CD14-positive monocyte (primary cell): ENCODE measurements at regions not wholly inside any gene's neighbourhood (a gene's known extent, or its start where the extent isn't known, plus 50 kb on each side); places are given as distances from the start of the nearest gene placed in this dataset.

Source experiments
- DNase-seq, 3 donors: peaks; one replicate each; pipeline ENCODE4 v3.0.0-alpha.2; 2011 to 2022
- H2AFZ ChIP-seq: 2 replicates; pipeline ENCODE4 v1.6.0; 2012; ENCODE audit warnings: mild to moderate bottlenecking, low read depth, low read length, inconsistent platforms; ENCODE audit not compliant: insufficient read depth, poor library complexity, severe bottlenecking
- H3K27ac ChIP-seq, 2 donors: 1 replicate in 1 of 2; 2 replicates in 1 of 2; pipeline ENCODE4 v1.5.1; 2012 to 2013; ENCODE audit warnings: low read length in 2 of 2, control low read depth in 1 of 2, inconsistent platforms in 1 of 2, low read depth in 1 of 2, mild to moderate bottlenecking in 1 of 2
- H3K27me3 ChIP-seq, 2 donors: one replicate each; pipeline versions ENCODE4 v1.6.0 to v1.6.1; 2011 to 2013; ENCODE audit warnings: low read length in 2 of 2; ENCODE audit not compliant: control insufficient read depth in 2 of 2, insufficient read depth in 2 of 2
- H3K36me3 ChIP-seq, 2 donors: replicated peaks in 1 of 2; 1 replicate in 1 of 2; 2 replicates in 1 of 2; pipeline versions ENCODE4 v1.5.1 to v1.6.1; 2012 to 2013; ENCODE audit warnings: low read length in 2 of 2, control low read depth in 1 of 2, inconsistent platforms in 1 of 2, mild to moderate bottlenecking in 1 of 2; ENCODE audit not compliant: insufficient read depth in 2 of 2, control insufficient read depth in 1 of 2
- H3K4me1 ChIP-seq, 2 donors: 1 replicate in 1 of 2; 2 replicates in 1 of 2; pipeline versions ENCODE4 v1.5.1 to v1.6.1; 2012 to 2013; ENCODE audit warnings: low read length in 2 of 2, control low read depth in 1 of 2, inconsistent platforms in 1 of 2, mild to moderate bottlenecking in 1 of 2, moderate library complexity in 1 of 2; ENCODE audit not compliant: insufficient read depth in 2 of 2, control insufficient read depth in 1 of 2
- H3K4me2 ChIP-seq: replicated peaks from 2 replicates; pipeline ENCODE3; 2012; ENCODE audit warnings: low read length, moderate library complexity, mild to moderate bottlenecking; ENCODE audit not compliant: poor library complexity, severe bottlenecking; ENCODE audit errors: extremely low read depth
- H3K4me3 ChIP-seq, 3 experiments: fragments of 200-600 bp in 1 of 3; sonication (generic) in 1 of 3; replicated peaks in 1 of 3; 1 replicate in 2 of 3; 2 replicates in 1 of 3; pipeline ENCODE4 v1.5.1; 2011 to 2013; ENCODE audit warnings: low read length in 3 of 3, mild to moderate bottlenecking in 3 of 3, control low read depth in 2 of 3, low read depth in 2 of 3, inconsistent platforms in 1 of 3, moderate library complexity in 1 of 3
- H3K79me2 ChIP-seq: 2 replicates; pipeline ENCODE4 v1.6.0; 2012; ENCODE audit warnings: mild to moderate bottlenecking, control low read depth, inconsistent platforms, low read length, moderate library complexity; ENCODE audit not compliant: insufficient read depth
- H3K9ac ChIP-seq: 2 replicates; pipeline ENCODE4 v1.6.0; 2017; ENCODE audit warnings: low read length, mild to moderate bottlenecking; ENCODE audit not compliant: insufficient read depth, poor library complexity, severe bottlenecking
- H3K9me3 ChIP-seq, 2 donors: replicated peaks in 1 of 2; 1 replicate in 1 of 2; 2 replicates in 1 of 2; pipeline versions ENCODE4 v1.5.1 to v1.6.1; 2012 to 2013; ENCODE audit warnings: low read length in 2 of 2, control low read depth in 1 of 2; ENCODE audit not compliant: control insufficient read depth in 1 of 2, insufficient read depth in 1 of 2
- H4K20me1 ChIP-seq: 2 replicates; pipeline ENCODE4 v1.6.0; 2012; ENCODE audit warnings: mild to moderate bottlenecking, low read length, control low read depth, moderate library complexity; ENCODE audit not compliant: insufficient read depth
- H3K27ac Mint-ChIP-seq, 7 donors: one replicate each; pipeline ENCODE4 v1.8.0; 2020; ENCODE audit warnings: mild to moderate bottlenecking in 7 of 7, mixed read lengths in 7 of 7, moderate library complexity in 6 of 7, inconsistent platforms in 2 of 7
- H3K27me3 Mint-ChIP-seq, 3 donors: one replicate each; pipeline ENCODE4 v1.8.0; 2021 to 2022; ENCODE audit warnings: low read depth in 3 of 3, mild to moderate bottlenecking in 3 of 3, mixed read lengths in 3 of 3, moderate library complexity in 3 of 3, inconsistent platforms in 1 of 3
- H3K36me3 Mint-ChIP-seq, 2 donors: one replicate each; pipeline ENCODE4 v1.8.0; 2020; ENCODE audit warnings: mixed read lengths in 2 of 2, inconsistent platforms in 1 of 2, mild to moderate bottlenecking in 1 of 2
- H3K4me1 Mint-ChIP-seq: one replicate; pipeline ENCODE4 v1.8.0; 2020; ENCODE audit warnings: mild to moderate bottlenecking, mixed read lengths
- H3K4me3 Mint-ChIP-seq, 2 donors: one replicate each; pipeline ENCODE4 v1.8.0; 2020; ENCODE audit warnings: mild to moderate bottlenecking in 2 of 2, mixed read lengths in 2 of 2, moderate library complexity in 1 of 2
- H3K9me3 Mint-ChIP-seq, 7 donors: one replicate each; pipeline ENCODE4 v1.8.0; 2020 to 2022; ENCODE audit warnings: mixed read lengths in 7 of 7, mild to moderate bottlenecking in 6 of 7, moderate library complexity in 6 of 7, inconsistent platforms in 2 of 7
- CTCF ChIP-seq: fragments of 200-600 bp; IDR thresholded peaks from one replicate; pipeline ENCODE4 v1.8.0; 2022; ENCODE audit warnings: antibody characterized with exemption, mild to moderate bottlenecking
- WGBS: methylation state at CpG from one replicate; pipeline ENCODE4 v1.1.5; 2013; ENCODE audit warnings: missing lambda C conversion rate; ENCODE audit not compliant: insufficient coverage; 5-methylcytosine and 5-hydroxymethylcytosine counted together
- intact Hi-C, 2 donors: fragments of 100-400 bp; cut with micrococcal nuclease; formaldehyde crosslinking; loops; one replicate each; pipeline versions ENCODE4 v1.15.0 to v1.15.1; 2023

- no peak for DNase-seq
Observed at GRCh38 chr2:151078889-151079288, 182.8 kb downstream of the RBM43 start.

GRCh38 chr2:151071906-151072305, 189.8 kb downstream of the RBM43 start:
- H3K9me3 Mint-ChIP-seq = peaks cover 0 to 8% (median 4%) of the 10 kb centered on the region in 7 donors

More at GRCh38 chr2:151078889-151079288, 182.8 kb downstream of the RBM43 start:
- no peaks in the 10 kb centered on the region for H3K4me1 Mint-ChIP-seq
- Histone ChIP-seq H3K4me1 (no peaks in the 10 kb centered on the region), H4K20me1 (no peaks in the 10 kb centered on the region), H3K9ac (no peak overlapping the region), H3K36me3 (no peaks in the 10 kb centered on the region), H2AFZ (no peak overlapping the region), H3K9me3 (no peaks in the 10 kb centered on the region), H3K27ac (no peak overlapping the region), H3K79me2 (no peaks in the 10 kb centered on the region), H3K27me3 (no peaks in the 10 kb centered on the region), H3K4me3 (no peak overlapping the region), H3K4me2 (no peak overlapping the region)
- H3K27me3 Mint-ChIP-seq = peaks cover 4 to 9% (median 4%) of the 10 kb centered on the region in 3 donors
- H3K4me3 Mint-ChIP-seq = no peak overlapping the region
- intact Hi-C loops = no loop called here
- H3K27ac Mint-ChIP-seq = no peak overlapping the region
- no peak for TF ChIP-seq CTCF
- H3K36me3 Mint-ChIP-seq = no peaks in the 10 kb centered on the region
- peaks cover 0 to 14% (median 7%) of the 10 kb centered on the region in 7 donors for H3K9me3 Mint-ChIP-seq

More at GRCh38 chr2:151071906-151072305, 189.8 kb downstream of the RBM43 start:
- Histone ChIP-seq H3K27ac (no peak overlapping the region), H4K20me1 (no peaks in the 10 kb centered on the region), H3K4me2 (no peak overlapping the region), H3K9ac (no peak overlapping the region), H3K27me3 (no peaks in the 10 kb centered on the region), H3K79me2 (no peaks in the 10 kb centered on the region), H3K4me1 (no peaks in the 10 kb centered on the region), H2AFZ (no peak overlapping the region), H3K4me3 (no peak overlapping the region), H3K9me3 (no peaks in the 10 kb centered on the region), H3K36me3 (no peaks in the 10 kb centered on the region)
- no peak overlapping the region for H3K27ac Mint-ChIP-seq
- TF ChIP-seq CTCF = no peak
- H3K27me3 Mint-ChIP-seq = peaks cover 0 to 10% (median 4%) of the 10 kb centered on the region in 3 donors
- no peaks in the 10 kb centered on the region for H3K36me3 Mint-ChIP-seq
- no CpG with 5 or more reads among the region's 1 CpG for WGBS
- H3K4me3 Mint-ChIP-seq = no peak overlapping the region
- H3K4me1 Mint-ChIP-seq = no peaks in the 10 kb centered on the region
- intact Hi-C loops = no loop called here
- DNase-seq = no peak
